H1 (cell line): ENCODE measurements at regions not wholly inside any gene's neighbourhood (a gene's known extent, or its start where the extent isn't known, plus 50 kb on each side); places are given as distances from the start of the nearest gene placed in this dataset.

ENCODE experiments used
- CTCF ChIA-PET: fragments of 300-600 bp; sonication (Branson Sonifier 250); formaldehyde crosslinking; loops from one replicate; lab custom pipeline; 2021; ENCODE audit not compliant: partially characterized antibody; lab: Charles Lee
- POLR2A ChIA-PET: fragments of 300-600 bp; sonication (Branson Sonifier 250); formaldehyde crosslinking; loops from one replicate; lab custom pipeline; 2021; ENCODE audit warnings: inconsistent platforms; ENCODE audit not compliant: partially characterized antibody; lab: Charles Lee
- DNase-seq, 2 experiments: peaks; one replicate each; pipeline versions ENCODE4 v3.0.0 to v3.0.0-alpha.2; 2010 to 2022; ENCODE audit warnings: low spot score in 2 of 2, low read depth in 1 of 2, mixed read lengths in 1 of 2
- FAIRE-seq: peaks from 2 replicates; lab custom pipeline; 2011; peaks lifted over from hg19 to GRCh38; lab: Jason Lieb, UNC
- H2AFZ ChIP-seq: 2 replicates; pipeline ENCODE4 v1.8.1; 2012; ENCODE audit warnings: low read length, inconsistent platforms
- H2AK5ac ChIP-seq: 2 replicates; pipeline ENCODE4 v1.6.1; 2013; ENCODE audit warnings: low read depth, low read length
- H2BK120ac ChIP-seq: replicated peaks from 2 replicates; pipeline ENCODE3; 2013; ENCODE audit warnings: low read depth, low read length, inconsistent platforms
- H2BK12ac ChIP-seq: 2 replicates; pipeline ENCODE4 v1.6.1; 2013; ENCODE audit warnings: low read depth, low read length
- H2BK15ac ChIP-seq: 2 replicates; pipeline ENCODE4 v1.6.1; 2013; ENCODE audit warnings: low read length
- H2BK20ac ChIP-seq: 2 replicates; pipeline ENCODE4 v1.6.1; 2013; ENCODE audit warnings: low read length
- H2BK5ac ChIP-seq: 2 replicates; pipeline ENCODE4 v1.6.1; 2013; ENCODE audit warnings: low read depth, low read length
- H3K14ac ChIP-seq: 2 replicates; pipeline ENCODE4 v1.6.1; 2013; ENCODE audit warnings: inconsistent platforms; ENCODE audit not compliant: insufficient read length
- H3K18ac ChIP-seq: 2 replicates; pipeline ENCODE4 v1.6.1; 2013; ENCODE audit warnings: low read length; ENCODE audit errors: extremely low read depth
- H3K23ac ChIP-seq: 2 replicates; pipeline ENCODE4 v1.6.1; 2013; ENCODE audit warnings: inconsistent platforms; ENCODE audit not compliant: insufficient read length
- H3K23me2 ChIP-seq: 2 replicates; pipeline ENCODE4 v1.6.1; 2013; ENCODE audit warnings: low read depth, low read length
- H3K27ac ChIP-seq: 2 replicates; pipeline ENCODE4 v1.6.1; 2011; ENCODE audit warnings: low read depth, low read length, inconsistent platforms
- H3K27me3 ChIP-seq, 4 experiments: replicated peaks in 1 of 4; 1 replicate in 1 of 4; 2 replicates in 3 of 4; pipeline versions ENCODE4 v1.6.1 to v1.8.1; 2011 to 2013; ENCODE audit warnings: low read length in 3 of 4, mild to moderate bottlenecking in 3 of 4, inconsistent platforms in 2 of 4, mixed read lengths in 2 of 4, moderate library complexity in 1 of 4; ENCODE audit not compliant: control insufficient read depth in 3 of 4, insufficient read depth in 3 of 4; ENCODE audit errors: extremely low read depth in 1 of 4
- H3K36me3 ChIP-seq, 4 experiments: 2 replicates each; pipeline versions ENCODE4 v1.6.1 to v1.8.1; 2011 to 2013; ENCODE audit warnings: mild to moderate bottlenecking in 4 of 4, low read length in 3 of 4, moderate library complexity in 2 of 4, control low read depth in 1 of 4, inconsistent platforms in 1 of 4; ENCODE audit not compliant: insufficient read depth in 4 of 4, control insufficient read depth in 2 of 4
- H3K4ac ChIP-seq: replicated peaks from 2 replicates; pipeline ENCODE3; 2013; ENCODE audit warnings: low read length, low read depth, mixed read lengths, inconsistent platforms; ENCODE audit not compliant: insufficient read length
- H3K4me1 ChIP-seq, 4 experiments: replicated peaks in 1 of 4; 1 replicate in 1 of 4; 2 replicates in 3 of 4; pipeline versions ENCODE4 v1.6.1 to v1.8.1; 2011 to 2013; ENCODE audit warnings: low read length in 3 of 4, inconsistent platforms in 2 of 4, mixed read lengths in 1 of 4; ENCODE audit not compliant: insufficient read depth in 4 of 4, control insufficient read depth in 3 of 4
- H3K4me2 ChIP-seq, 2 experiments: 2 replicates each; pipeline versions ENCODE4 v1.6.1 to v1.8.1; 2011 to 2013; ENCODE audit warnings: low read depth in 2 of 2, low read length in 2 of 2, control low read depth in 1 of 2, inconsistent platforms in 1 of 2, mild to moderate bottlenecking in 1 of 2; ENCODE audit not compliant: insufficient read depth in 1 of 2
- H3K4me3 ChIP-seq, 4 experiments: fragments of 200-600, 300-600 bp in 1 of 4; sonication (generic), shearing (Covaris generic), sonication (Bioruptor Twin) in 1 of 4; 2 replicates each; pipeline versions ENCODE4 v1.5.1 to v1.8.1; 2011 to 2016; ENCODE audit warnings: low read length in 4 of 4, low read depth in 3 of 4, control low read depth in 2 of 4, inconsistent platforms in 2 of 4, mild to moderate bottlenecking in 2 of 4, mixed read lengths in 1 of 4, moderate library complexity in 1 of 4; ENCODE audit not compliant: insufficient read depth in 2 of 4; ENCODE audit errors: extremely low read depth in 1 of 4
- H3K56ac ChIP-seq: replicated peaks from 2 replicates; pipeline ENCODE3; 2013; ENCODE audit warnings: low read depth, mild to moderate bottlenecking, mixed read lengths, low read length, inconsistent platforms; ENCODE audit not compliant: insufficient read length
- H3K79me1 ChIP-seq: 2 replicates; pipeline ENCODE4 v1.6.1; 2013; ENCODE audit warnings: low read depth, low read length, control low read depth
- H3K79me2 ChIP-seq, 2 experiments: 2 replicates each; pipeline versions ENCODE4 v1.6.1 to v1.8.1; 2012 to 2013; ENCODE audit warnings: low read length in 2 of 2, mild to moderate bottlenecking in 2 of 2, inconsistent platforms in 1 of 2; ENCODE audit not compliant: insufficient read depth in 2 of 2, control insufficient read depth in 1 of 2
- H3K9ac ChIP-seq, 4 experiments: replicated peaks in 1 of 4; 1 replicate in 1 of 4; 2 replicates in 3 of 4; pipeline versions ENCODE4 v1.6.1 to v1.8.1; 2011 to 2013; ENCODE audit warnings: low read depth in 3 of 4, low read length in 3 of 4, control low read depth in 2 of 4, mild to moderate bottlenecking in 2 of 4, moderate library complexity in 2 of 4, inconsistent platforms in 1 of 4; ENCODE audit errors: extremely low read depth in 1 of 4
- H3K9me3 ChIP-seq, 2 experiments: 2 replicates each; pipeline versions ENCODE4 v1.6.1 to v1.8.1; 2012 to 2013; ENCODE audit warnings: mild to moderate bottlenecking in 2 of 2, moderate library complexity in 2 of 2, control low read depth in 1 of 2, inconsistent platforms in 1 of 2, low read depth in 1 of 2, low read length in 1 of 2, mixed read lengths in 1 of 2; ENCODE audit not compliant: insufficient read depth in 2 of 2
- H4K20me1 ChIP-seq, 2 experiments: replicated peaks in 1 of 2; 2 replicates each; pipeline versions ENCODE3 to v1.8.1; 2011 to 2013; ENCODE audit warnings: inconsistent platforms in 2 of 2, low read length in 2 of 2, mild to moderate bottlenecking in 1 of 2; ENCODE audit not compliant: insufficient read depth in 2 of 2, control insufficient read depth in 1 of 2
- H4K5ac ChIP-seq: 2 replicates; pipeline ENCODE4 v1.6.1; 2013; ENCODE audit warnings: low read length, low read depth, mixed read lengths, inconsistent platforms; ENCODE audit not compliant: insufficient read length
- H4K8ac ChIP-seq: 2 replicates; pipeline ENCODE4 v1.8.0; 2013; ENCODE audit warnings: mild to moderate bottlenecking, moderate library complexity, low read length, inconsistent platforms; ENCODE audit not compliant: insufficient read depth; ENCODE audit errors: extremely low read depth
- H4K91ac ChIP-seq: replicated peaks from 2 replicates; pipeline ENCODE3; 2013; ENCODE audit warnings: low read length, mixed read lengths, inconsistent platforms; ENCODE audit not compliant: insufficient read length
- ATF3 ChIP-seq: IDR thresholded peaks from 2 replicates; pipeline ENCODE4 v1.6.1; 2011; ENCODE audit warnings: low read depth, mild to moderate bottlenecking, low read length; ENCODE audit not compliant: insufficient read depth

GRCh38 chr6:128808856-128809255 is 74.1 kb upstream of the LAMA2 start:
- Histone ChIP-seq H4K8ac (no peak overlapping the region), H3K36me3 (no peaks in the 10 kb centered on the region), H3K56ac (no peak overlapping the region), H2AK5ac (no peak overlapping the region), H3K23ac (no peak overlapping the region), H3K4me3 (no peak overlapping the region), H4K20me1 (no peaks in the 10 kb centered on the region), H2AFZ (no peak overlapping the region), H4K91ac (no peak overlapping the region), H2BK12ac (no peak overlapping the region), H2BK15ac (no peak overlapping the region), H3K14ac (no peak overlapping the region), H3K18ac (no peak overlapping the region), H3K4me2 (no peak overlapping the region), H3K27ac (no peak overlapping the region), H3K79me2 (no peaks in the 10 kb centered on the region), H3K9ac (no peak overlapping the region), H2BK120ac (no peak overlapping the region), H4K5ac (no peak overlapping the region), H3K27me3 (no peaks in the 10 kb centered on the region), H3K23me2 (no peaks in the 10 kb centered on the region), H3K79me1 (no peaks in the 10 kb centered on the region), H3K4ac (no peak overlapping the region), H2BK20ac (no peak overlapping the region), H3K4me1 (no peaks in the 10 kb centered on the region), H3K9me3 (no peaks in the 10 kb centered on the region), H2BK5ac (no peak overlapping the region)
- POLR2A ChIA-PET, result no interaction called here
- DNase-seq (no peak), FAIRE-seq (no peak)
- CTCF ChIA-PET, result interaction anchor here (0.8 to 3.2 kb wide), 4 partner anchors 12 to 445 kb away, joined by 3 to 11 read pairs (median 4); no protein-coding TSS in a partner anchor
- no peak for TF ChIP-seq ATF3
